GM19395 (cell line): ENCODE measurements at regions not wholly inside any gene's neighbourhood (a gene's known extent, or its start where the extent isn't known, plus 50 kb on each side); places are given as distances from the start of the nearest gene placed in this dataset.
A peak's percentile ranks its signal among the peaks of the same experiment; 100 is the strongest.

ENCODE experiments used
- ATAC-seq: cut with Tn5 transposase; IDR thresholded peaks from one replicate; pipeline ENCODE4 v1.9.1; 2021; ENCODE audit warnings: mild to moderate bottlenecking, moderate library complexity; ENCODE audit not compliant: unreplicated experiment

DNA sequence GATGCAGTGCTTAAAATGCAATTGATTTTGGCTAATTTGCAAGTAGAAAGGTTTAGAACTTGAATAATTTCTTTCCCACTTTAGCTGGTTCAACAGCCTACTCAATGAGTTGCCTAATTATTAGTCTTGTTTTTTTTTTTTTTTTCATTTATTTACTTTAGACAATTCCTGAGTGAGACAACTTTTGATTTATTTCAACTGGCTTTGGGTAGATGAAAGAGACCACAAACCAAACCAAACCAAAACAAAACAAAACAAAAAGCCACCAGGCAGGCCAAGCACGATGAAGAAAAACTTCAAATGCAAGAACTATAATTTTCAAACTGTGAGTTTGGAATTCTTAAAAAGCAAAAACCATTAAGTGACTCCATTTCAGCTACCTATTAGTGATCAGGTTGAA is 469.9 kb downstream of the GBE1 start:
- ATAC-seq, result no peak

DNA sequence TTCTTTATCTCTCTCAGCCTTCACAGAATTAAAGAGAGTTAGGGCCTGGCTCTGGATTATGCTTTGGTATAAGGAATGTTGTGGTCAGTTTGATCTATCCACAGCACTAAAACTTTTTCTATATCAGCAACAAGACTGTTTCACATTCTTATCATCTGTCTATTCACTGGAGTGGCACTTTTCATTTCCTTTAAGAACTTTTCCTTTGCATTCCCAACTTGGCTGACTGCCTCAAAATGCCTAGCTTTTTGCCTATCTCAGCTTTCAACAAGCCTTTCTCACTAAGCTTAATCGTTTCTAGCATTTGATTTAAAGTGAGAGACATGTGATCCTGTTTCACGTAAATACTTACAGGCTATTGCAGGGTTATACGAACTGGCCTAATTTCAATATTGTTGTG is 471.8 kb downstream of the GBE1 start:
- ATAC-seq, result no peak

DNA sequence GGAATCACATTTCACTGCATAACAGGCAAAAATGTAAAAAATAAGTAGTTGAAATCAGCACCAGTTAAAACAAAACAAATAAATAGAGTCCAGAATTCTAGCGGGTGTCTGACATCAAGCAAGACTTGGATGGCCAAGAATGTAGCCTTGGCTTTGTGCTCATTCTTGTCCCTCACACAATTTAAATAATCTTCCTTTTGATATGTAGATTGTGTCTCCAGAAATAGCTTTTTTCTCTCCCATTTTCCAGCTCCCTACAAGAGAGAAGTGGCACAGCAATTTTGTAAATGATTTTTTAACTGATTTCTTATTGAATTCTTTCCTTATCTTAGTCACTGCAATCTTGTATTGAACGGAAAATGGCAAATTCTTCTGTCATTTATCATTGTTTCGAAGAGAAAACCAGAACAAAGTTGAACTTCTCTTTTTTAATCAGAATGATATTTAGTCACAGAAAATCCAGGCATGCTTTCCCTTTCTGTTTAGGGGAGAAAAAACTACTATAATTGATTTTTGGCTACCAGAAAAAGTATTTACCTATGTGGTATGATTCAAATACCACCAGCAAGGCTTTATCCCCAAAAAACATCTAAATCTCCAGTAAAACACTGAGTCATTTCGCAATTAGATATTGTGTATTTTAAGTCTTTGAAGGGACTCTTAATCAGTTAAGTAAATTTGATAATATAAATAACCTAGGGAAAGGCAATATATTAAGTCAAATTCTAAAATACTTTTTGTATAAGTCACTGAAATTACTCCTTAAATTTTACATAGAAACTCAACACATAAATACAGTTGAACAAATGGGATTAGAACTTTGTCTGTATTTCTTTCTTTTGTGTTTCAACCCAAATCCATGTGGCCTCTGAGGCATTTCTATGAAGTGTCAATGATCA is 481.7 kb downstream of the GBE1 start:
- ATAC-seq, result no peak

DNA sequence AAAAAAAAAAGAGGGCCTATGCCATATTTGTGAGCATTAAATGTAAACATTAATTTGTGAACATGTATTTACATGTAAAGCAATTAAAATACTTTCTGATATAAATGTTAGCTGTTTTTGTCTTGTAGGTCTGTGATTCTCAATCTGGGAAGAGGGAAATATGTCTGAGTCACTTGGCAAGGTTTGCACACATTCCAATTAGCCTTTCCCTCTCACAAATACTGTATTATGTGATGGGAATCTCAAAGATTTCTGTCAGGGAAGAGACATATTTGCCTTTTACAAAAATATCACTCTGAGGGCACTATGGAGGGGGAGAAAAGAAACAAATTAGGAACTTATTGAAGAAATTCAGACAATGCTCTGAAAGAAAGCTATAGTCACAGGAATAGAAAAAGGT is 483.6 kb downstream of the GBE1 start:
- no peak for ATAC-seq

DNA sequence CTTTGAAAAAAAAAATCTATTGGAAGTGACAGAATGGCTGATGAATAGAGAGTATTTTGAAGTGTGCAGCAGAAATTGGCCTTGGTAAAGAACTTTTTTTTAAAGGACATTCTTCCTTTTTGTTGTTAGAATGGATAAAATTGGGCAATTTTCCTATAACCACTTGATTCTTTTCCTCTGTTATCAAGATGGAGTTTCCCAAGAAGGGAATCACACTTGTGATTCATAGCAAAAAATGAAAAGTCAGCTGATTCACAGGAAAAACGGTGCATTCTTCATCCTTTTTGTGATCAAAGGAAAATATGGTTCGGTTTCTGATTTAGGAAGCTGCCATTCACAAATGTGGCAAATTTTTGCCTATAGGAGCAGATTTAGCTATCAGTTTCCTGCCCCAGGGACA is 486.8 kb downstream of the GBE1 start:
- no peak for ATAC-seq

DNA sequence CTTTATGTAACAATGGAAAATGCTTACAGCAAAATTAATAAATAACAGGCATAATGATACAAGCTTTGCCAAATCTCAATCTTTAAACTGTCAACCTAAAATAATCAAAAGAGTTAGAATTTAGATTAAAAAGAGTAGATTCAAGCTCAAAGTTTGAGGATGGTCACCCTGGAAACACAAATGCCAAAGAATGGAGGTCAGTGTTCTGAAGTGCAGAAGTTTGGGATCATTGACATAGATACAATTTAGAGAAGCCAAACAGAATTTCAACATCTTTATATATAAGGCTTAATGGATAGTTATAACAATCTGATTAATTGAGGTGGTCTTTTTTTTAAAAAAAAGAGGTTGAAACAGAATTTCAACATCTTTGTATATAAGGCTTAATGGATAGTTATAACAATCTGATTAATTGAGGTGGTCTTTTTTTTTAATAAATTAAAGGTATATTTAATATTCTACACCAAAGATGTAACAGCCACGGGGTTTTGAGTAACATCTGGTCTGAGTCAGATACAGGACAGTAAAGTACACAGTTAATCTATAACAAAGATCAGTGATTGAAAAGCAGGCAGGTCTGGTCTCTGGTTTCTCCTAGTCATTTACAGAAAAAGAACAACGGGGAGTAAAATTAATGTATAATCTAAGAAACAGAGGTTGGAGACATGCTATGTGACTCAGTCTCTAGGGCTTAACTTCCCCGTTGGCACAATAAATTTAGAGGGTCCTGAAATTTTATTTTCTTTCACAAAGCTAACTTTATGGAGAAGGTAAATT is 490.7 kb downstream of the GBE1 start:
- peak; percentile 99 for ATAC-seq

DNA sequence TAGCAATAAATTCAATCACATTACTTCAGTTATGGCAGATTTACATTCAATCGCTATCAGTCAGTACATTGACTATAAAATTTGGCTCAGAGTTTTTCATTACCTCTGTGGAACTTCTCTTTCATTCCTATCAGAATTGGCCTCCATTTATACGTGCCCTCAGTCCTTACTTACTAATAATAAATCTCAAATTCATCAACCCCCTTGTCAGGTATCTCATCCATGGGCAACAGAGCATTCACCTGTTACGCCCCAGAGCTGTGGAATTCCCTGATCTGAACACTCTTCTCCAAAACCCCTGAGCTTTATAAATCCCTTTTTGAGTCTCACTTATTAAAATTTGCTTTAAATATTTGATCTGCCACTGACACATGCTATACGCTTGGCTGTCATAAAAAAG is 492.9 kb downstream of the GBE1 start:
- no peak for ATAC-seq

DNA sequence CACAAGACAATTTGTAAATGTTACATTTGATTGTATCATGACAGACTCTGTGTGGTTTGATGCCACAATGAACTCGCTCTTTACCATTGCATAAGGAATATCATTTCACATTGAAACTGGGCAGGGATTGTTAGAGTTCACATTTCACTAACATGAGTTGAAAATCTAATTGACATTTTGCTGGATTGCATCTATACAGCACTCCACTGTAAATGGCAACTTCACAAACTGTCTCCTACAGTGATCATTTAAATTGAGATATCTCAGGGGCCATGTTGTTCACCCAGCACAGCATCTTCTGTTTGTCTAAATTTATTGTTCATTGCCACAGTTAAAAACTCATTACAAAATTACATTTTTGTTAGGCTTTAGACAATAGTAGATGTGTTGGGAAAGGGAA is 499.4 kb downstream of the GBE1 start:
- ATAC-seq, result no peak

DNA sequence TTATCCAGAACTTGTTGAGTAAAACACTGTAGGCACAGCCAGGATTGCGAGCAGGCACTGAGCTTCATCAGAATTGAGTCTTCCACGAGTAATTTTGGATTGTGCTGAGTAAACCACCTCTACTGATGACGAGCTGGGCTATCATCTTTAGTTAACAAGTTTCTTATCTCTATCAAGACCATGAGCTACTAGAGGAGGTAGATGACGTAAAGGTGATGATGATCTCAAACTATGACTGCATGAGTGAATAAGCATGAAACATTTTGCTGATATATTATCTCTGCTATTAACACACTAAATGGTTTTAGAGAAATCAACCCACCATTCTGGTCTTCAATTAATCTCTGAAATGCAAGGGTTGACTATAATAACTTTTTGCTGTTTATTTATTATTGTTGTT is 506.0 kb downstream of the GBE1 start:
- ATAC-seq, result no peak

DNA sequence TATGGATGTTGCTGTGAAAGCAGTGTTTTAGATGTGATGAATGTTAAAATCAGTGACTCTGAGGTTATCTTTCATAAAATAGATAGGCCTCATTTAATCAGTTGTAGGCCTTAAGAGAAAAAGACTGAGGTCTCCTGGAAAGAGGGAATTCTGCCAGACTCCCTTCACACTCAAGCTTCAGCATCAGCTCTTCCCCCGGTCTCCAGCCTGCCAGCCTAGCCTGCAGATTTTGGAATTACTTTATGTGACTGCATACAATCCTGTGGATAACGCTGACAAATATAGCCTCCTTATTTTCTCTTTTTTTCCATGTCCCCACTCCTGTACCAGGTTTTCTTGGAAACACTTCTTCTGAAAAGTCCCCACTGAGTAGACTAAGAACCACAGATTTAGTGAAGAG is 510.3 kb downstream of the GBE1 start:
- no peak for ATAC-seq

DNA sequence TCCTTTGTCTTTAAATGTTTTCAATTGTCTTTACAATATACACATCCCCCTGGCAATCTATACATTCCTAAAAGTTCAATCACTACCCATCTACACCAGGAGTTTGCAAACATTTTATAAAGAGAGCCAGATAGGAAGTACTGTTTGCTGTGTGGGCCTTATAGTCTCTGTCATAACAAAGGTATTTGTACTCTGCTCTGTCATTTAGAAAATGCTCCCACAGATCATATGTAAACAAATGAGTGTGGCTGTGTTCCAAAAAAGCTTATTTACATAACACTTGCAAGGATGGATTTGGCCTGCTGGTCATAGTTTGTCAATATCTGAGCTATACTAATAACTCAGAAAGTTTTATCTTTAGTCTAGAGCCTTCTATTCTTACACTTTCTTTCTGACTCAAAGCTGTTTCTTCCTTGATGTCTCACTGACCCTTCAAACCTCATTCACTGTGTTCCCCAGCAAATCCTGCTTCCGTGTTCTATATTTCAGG is 511.9 kb downstream of the GBE1 start:
- ATAC-seq, result peak; percentile 78

DNA sequence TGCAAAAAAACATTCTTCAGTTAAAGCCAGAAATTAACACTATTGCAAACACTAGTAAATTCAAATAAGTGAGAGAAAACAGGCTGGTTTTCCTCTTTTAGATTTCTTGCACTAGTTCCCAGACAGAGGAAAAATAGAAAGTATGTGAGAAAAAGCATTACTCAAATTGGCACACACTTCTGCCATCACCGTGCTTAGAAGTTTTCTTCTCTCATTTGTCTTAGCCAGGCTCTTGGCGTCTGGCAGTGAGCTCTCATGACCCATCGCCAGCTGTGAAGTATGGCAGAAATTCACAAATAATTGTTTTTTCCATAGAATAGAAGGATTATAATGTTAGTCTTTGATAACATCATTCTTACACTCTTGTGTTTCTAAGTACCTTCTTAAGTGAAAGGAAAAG is 515.9 kb downstream of the GBE1 start:
- ATAC-seq, result no peak

DNA sequence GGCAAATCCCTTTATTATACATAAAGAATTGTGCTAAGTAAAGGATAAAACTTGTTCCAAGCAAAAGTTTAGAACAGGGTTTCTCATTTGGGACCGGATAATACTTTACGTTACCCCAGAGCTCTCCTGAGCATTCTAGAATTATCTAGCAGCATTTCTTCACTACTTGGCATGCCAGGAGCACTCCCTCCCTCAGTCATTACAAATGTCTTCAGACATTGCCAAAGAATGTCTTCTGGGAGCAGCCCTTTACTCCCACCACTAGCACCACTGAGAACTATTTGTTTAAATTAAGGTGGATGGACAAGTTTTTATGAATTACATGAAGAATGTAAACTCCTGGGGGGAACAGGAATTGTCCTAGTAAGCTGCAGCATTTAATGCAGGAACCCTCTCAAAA is 516.4 kb downstream of the GBE1 start:
- ATAC-seq, result no peak

DNA sequence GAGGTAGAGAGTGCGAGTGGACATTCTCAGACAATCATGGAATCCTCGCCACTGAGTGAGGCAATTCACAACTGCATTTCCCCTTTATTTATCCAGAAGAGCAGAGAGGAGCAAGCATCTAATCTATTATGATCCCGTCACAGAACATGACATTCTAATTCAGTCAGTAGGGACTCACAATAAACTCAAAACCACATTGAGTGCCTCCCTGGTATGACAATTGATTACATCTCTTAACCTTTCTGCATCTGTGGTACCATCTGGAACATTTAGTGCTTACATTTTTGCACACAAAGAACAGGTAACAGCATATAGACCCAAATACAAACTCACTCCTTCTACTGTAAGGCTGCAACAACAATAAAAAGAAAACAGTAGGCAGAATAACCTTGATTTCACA is 517.2 kb downstream of the GBE1 start:
- ATAC-seq, result no peak

DNA sequence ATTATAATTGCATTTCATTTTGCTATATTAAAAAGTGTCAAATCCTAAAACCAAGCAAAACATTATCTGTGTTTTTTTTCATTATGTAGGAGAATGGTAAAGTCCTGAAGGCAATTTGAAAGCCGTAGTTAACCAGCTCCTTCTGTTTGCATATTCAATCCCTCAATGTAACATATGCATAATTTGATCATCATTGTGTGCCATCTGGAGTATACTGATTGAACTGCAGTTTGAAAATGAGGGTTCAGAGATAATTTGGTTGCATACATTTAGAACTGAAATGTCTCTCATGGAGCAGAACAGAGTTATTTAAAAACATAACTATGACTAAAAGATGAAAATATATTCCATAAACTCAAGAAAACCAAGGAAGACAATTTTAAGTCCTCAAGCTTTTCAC is 518.6 kb downstream of the GBE1 start:
- ATAC-seq, result no peak

DNA sequence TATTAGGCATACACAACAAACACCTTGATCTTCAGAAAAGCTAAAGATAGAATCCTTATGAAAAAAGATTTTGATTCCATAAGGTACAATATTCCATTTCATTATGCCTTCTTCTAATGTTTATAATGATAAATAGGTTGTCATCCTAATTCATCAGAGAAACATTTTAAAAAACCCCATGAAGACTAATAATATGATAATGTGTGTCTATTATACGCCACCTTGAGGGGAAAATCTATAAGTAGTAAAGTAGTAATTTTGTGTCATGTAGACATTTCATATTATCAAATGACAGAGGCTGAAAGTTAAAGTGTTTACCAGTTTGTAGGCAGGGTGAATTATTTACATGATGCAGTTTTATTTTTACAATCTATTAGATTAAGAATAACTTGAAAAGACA is 524.3 kb downstream of the GBE1 start:
- no peak for ATAC-seq

DNA sequence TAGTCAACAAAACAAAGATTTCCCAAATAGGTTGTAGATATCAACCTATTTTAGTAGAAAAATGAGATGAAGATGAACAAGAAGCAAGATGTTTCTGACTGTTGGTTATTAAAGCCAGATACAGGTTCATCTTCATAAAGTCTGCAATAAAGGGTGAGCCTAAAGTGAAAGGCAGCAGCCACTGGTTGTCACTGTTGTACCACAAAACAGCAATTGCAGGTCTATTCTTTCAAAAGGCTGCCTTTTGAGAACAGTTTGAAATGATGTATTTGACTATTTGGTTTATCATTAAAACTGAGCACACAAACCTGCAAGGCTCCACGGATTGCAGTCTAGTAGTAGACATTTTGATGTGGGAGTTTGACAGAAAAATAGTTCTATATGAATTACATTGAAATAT is 543.4 kb downstream of the GBE1 start:
- no peak for ATAC-seq

DNA sequence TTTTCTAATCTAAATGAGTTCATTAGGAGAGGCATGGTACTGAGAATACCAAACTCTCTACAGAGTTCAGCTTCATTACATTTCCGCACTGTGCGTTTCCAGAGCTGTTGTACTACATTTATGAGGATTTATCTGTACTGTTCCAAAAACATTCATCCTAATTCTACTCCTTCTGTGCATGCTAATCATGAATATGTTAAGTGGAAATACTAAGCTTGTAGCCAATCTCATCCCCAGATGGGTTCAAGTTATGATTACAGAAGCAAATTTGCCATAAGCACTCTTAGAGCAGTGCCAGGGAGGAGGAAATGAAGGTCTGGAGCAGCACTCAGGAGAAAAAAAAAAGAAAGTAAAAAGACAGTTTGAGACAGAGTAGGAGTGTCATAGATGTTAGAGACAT is 544.3 kb downstream of the GBE1 start:
- ATAC-seq, result no peak

DNA sequence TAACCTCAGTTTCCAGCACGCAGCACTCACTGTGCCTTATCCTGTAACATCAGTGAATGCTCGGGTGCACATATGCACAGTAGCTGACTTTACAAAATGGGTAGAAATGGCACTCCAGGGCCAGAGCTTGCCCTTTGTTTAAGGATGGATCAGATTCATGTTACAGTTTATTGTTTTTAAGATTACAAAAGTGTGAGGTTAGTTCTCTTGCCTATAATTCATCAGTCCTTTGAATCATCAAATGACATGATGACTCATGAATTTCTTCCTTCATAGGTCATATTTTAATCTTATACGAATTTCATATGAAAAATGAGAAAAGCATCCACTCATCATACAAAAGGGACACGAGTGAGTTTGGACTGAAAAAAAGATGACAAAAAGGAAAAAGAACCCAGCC is 545.3 kb downstream of the GBE1 start:
- ATAC-seq, result no peak

DNA sequence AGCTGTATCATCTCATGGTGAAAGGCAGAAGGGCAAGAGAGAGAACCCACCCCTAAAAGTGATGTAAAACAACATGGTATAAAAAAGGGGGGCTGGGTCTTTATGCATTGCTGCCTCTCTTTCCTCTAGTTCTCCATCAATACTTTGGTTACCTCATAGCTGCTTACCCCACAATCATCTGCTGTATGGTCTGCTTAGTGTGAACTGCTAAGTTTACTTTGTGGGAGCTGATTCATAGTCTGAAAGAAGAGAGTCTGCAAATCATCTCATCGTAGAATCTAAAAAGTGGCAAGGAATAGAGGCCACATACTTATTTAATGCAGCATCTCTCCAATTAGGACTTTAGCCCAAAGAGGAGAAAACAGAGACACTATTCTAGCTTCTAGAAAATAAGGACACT is 546.8 kb downstream of the GBE1 start:
- no peak for ATAC-seq

DNA sequence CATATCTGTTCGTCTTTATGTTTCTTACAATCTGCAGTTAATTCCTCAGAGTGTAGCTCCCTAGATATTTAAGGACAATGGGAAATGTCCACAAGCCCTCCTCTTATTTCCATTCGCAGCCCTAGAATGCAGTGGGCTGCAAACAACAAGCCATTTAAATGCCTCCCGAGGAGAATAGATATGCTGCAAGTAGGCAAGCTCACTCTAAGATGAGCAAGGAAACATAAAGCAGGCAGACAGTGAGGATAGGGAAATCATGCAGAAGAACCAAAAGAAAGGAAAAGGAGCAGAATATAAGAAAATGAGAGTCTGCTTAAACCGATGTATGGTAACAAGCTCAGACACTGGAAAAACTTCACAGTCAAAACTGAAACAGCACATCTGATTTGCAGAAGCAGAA is 561.9 kb downstream of the GBE1 start:
- no peak for ATAC-seq

DNA sequence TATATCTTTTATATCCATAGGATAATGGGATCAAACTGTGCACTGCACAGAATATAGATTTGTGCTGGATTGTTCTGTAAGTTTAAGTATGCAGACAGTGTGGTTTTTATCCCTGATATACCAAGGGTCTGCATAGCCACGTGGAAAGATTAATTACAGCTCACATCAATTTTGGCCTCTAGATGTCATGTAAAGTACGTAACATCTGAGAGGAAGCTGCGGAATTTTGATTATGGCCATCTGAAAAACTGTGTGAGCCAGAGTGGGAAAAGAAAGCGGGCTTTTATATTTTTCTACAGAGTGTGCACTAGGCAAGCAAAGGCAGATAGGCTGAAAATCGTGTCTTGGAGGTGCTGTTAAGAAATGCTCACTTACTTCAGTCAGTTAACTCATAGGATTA is 562.7 kb downstream of the GBE1 start:
- no peak for ATAC-seq
